Left lung (tissue), 4 donors: ENCODE measurements at regions not wholly inside any gene's neighbourhood (a gene's known extent, or its start where the extent isn't known, plus 50 kb on each side); places are given as distances from the start of the nearest gene placed in this dataset.

Experiments used
- ATAC-seq: fragments of 200-7000 bp; cut with Tn5 transposase; one replicate; pipeline ENCODE4 v1.9.1; 2020; ENCODE audit warnings: moderate library complexity
- DNase-seq, 4 donors: peaks; one replicate each; pipeline ENCODE4 v3.0.0-alpha.2; 2013 to 2020
- H3K27ac ChIP-seq, 2 donors: fragments of 200-600 bp; sonication (generic) in 1 of 2; one replicate each; pipeline versions ENCODE4 v1.5.0 to v1.8.0; 2020 to 2021
- H3K27me3 ChIP-seq, 2 donors: fragments of 200-600 bp; sonication (generic) in 1 of 2; one replicate each; pipeline versions ENCODE4 v1.5.0 to v1.8.0; 2020 to 2021
- H3K36me3 ChIP-seq, 2 donors: fragments of 200-600 bp; sonication (generic) in 1 of 2; one replicate each; pipeline versions ENCODE4 v1.5.0 to v1.8.0; 2020 to 2021
- H3K4me1 ChIP-seq, 2 donors: fragments of 200-600 bp; one replicate each; pipeline ENCODE4 v1.8.0; 2021
- H3K4me3 ChIP-seq, 2 donors: fragments of 200-600 bp; sonication (generic) in 1 of 2; one replicate each; pipeline versions ENCODE4 v1.5.0 to v1.8.0; 2020 to 2021; ENCODE audit warnings: mild to moderate bottlenecking in 1 of 2
- H3K9me3 ChIP-seq, 2 donors: fragments of 200-600 bp; sonication (generic) in 1 of 2; one replicate each; pipeline versions ENCODE4 v1.5.0 to v1.8.0; 2020 to 2021
- intact Hi-C, 2 donors: fragments of 100-400 bp; cut with DNase I; formaldehyde crosslinking; loops; one replicate each; pipeline versions ENCODE4 v1.11.2 to v1.14.2; 2022
- TF ChIP-seq, protein P1 (sequence below), 2 donors: fragments of 200-600 bp; sonication (generic) in 1 of 2; IDR thresholded peaks; one replicate each; pipeline versions ENCODE4 v1.5.0 to v1.8.0; 2021; ENCODE audit warnings: antibody characterized with exemption in 2 of 2
- donor health status: DM: no; HTN: yes; CAD: no.
- donor health status: DM: no; HTN: no; CAD: no.

DNA sequence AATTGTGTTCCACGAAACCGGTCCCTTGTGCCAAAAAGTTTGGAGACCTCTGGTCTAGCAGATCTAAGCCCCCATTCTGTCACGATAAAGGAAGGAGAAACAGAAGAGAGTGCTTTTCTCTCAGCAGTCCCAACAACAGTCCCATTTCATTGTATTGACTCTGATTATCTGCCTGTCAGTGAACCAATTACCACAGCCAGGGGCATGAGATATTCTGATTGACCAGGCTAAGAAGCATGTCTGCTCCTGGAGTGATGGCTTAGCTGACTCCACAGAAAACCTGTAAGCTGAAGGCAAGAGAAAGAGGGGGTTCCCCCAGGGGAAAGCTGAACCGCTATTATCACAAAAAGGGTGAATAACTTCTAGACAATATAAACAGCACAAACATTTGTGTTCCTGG lies 765.4 kb downstream of the SORCS1 start:
- Histone ChIP-seq H3K36me3 (no peaks in the 10 kb centered on the region), H3K27me3 (no peaks in the 10 kb centered on the region), H3K4me1 (no peaks in the 10 kb centered on the region), H3K27ac (no peak overlapping the region), H3K9me3 (no peaks in the 10 kb centered on the region), H3K4me3 (no peak overlapping the region)
- intact Hi-C loops: no loop called here
- ATAC-seq: no peak
- no peak for DNase-seq
- TF ChIP-seq, protein P1, sequence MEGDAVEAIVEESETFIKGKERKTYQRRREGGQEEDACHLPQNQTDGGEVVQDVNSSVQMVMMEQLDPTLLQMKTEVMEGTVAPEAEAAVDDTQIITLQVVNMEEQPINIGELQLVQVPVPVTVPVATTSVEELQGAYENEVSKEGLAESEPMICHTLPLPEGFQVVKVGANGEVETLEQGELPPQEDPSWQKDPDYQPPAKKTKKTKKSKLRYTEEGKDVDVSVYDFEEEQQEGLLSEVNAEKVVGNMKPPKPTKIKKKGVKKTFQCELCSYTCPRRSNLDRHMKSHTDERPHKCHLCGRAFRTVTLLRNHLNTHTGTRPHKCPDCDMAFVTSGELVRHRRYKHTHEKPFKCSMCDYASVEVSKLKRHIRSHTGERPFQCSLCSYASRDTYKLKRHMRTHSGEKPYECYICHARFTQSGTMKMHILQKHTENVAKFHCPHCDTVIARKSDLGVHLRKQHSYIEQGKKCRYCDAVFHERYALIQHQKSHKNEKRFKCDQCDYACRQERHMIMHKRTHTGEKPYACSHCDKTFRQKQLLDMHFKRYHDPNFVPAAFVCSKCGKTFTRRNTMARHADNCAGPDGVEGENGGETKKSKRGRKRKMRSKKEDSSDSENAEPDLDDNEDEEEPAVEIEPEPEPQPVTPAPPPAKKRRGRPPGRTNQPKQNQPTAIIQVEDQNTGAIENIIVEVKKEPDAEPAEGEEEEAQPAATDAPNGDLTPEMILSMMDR (IDR thresholded peaks at IDR 0.05): no peak

DNA sequence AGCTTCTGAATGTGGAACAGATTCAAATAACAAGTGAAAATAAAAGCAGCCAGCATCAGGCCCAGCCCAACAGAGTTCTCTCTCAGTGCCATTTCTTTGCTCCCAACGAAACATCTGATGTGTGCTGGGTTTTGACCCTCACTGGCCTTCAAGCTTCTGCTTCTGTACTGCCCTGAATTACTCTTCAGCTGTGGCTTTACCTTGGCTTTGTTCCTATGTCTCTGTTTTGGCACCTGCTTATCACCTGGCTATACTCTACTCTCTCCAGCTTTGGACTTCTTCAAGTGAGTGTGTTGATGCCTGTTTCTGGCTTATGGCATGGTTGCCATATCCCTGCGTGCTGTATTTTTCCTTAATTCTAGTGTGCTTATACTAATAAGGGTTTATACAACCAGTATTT lies 768.3 kb downstream of the SORCS1 start:
- DNase-seq (no peak), ATAC-seq (no peak)
- no peaks in the 10 kb centered on the region for H3K9me3 ChIP-seq
- no peak overlapping the region for H3K27ac ChIP-seq
- H3K27me3 ChIP-seq: no peaks in the 10 kb centered on the region
- no peaks in the 10 kb centered on the region for H3K36me3 ChIP-seq
- TF ChIP-seq, protein P1 (IDR thresholded peaks at IDR 0.05): no peak
- no peaks in the 10 kb centered on the region for H3K4me1 ChIP-seq
- intact Hi-C loops: no loop called here
- H3K4me3 ChIP-seq: no peak overlapping the region

DNA sequence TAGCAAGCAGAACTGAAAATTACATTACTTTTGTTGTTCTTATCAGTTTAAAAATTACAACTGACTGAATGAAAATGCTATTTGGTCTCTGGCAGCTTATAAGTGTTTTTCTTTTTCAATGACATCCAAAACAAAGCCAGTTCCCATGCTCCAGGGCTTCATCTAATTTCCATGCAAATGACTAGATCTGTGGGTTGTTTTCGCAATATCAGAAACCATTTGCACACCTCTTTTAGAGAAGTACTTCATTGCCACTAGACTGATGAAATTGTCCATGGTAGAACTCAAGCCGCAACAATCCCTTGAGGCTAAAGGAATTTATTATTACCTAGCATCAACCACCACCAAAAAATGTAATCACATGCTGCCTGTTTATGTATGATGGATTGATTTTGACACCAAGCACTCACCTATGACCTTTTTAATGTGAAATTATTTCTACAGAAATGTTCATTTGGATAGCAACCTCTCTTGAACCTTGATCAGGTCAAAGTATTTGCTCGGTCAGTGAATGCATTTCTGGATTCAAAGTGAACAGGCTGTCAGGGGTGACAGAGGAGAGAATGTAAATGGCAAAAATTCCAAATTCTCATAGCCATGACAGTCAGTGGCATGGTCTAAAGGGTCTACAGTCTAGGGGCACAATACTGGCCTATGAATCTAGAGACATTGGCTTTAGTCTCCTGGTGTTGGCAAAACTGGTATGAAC lies 769.3 kb downstream of the SORCS1 start:
- Histone ChIP-seq H3K36me3 (no peaks in the 10 kb centered on the region), H3K4me1 (no peaks in the 10 kb centered on the region), H3K27ac (no peak overlapping the region), H3K4me3 (no peak overlapping the region), H3K9me3 (no peaks in the 10 kb centered on the region), H3K27me3 (no peaks in the 10 kb centered on the region)
- TF ChIP-seq, protein P1 (IDR thresholded peaks at IDR 0.05): no peak
- DNase-seq: no peak
- intact Hi-C loops: no loop called here
- no peak for ATAC-seq

DNA sequence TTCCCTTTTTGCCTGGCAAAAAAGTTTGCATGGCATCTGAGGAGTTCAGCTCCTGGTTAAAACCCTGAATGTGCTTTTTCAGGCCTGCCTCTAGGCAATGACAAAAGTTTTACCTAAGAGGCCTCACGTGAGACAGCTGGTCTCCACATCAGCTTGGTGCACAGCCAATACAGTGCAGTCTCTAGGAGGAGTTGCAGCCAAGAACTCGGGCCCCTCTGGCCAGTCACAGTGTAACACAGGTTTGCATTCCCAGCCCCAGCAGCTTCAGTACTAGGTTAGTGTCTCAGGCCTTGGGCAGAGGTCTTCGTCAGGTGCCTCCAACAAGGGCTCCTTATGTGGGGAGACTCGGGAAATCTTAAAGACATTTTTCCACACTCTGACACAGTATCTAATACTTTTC lies 771.7 kb downstream of the SORCS1 start:
- ATAC-seq (no peak), DNase-seq (no peak)
- H3K4me3 ChIP-seq: no peak overlapping the region
- H3K27me3 ChIP-seq: no peaks in the 10 kb centered on the region
- intact Hi-C loops: no loop called here
- H3K36me3 ChIP-seq: no peaks in the 10 kb centered on the region
- no peaks in the 10 kb centered on the region for H3K9me3 ChIP-seq
- TF ChIP-seq, protein P1 (IDR thresholded peaks at IDR 0.05): no peak
- H3K4me1 ChIP-seq: no peaks in the 10 kb centered on the region
- H3K27ac ChIP-seq: no peak overlapping the region

DNA sequence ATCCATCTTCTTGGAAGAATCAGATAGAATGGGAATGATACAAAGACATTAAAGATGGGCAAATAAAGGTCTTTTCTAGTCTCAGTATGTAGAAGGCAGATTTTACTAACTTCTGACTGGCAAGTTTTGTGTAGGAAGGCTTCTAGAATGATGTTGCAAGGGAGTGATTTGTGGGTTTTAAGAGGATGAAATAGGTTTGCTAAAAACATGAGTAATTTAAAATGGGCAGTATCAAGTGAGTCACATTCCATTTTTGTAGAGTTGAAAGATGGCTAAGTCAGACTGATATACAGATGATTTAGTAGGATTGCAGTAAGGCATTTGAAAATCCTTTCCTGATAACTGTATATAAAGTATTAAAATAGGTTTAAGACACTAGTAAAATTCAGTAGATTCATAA lies 777.4 kb downstream of the SORCS1 start:
- no peak for DNase-seq
- TF ChIP-seq, protein P1 (IDR thresholded peaks at IDR 0.05): no peak
- no peaks in the 10 kb centered on the region for H3K36me3 ChIP-seq
- H3K4me1 ChIP-seq: no peaks in the 10 kb centered on the region
- H3K4me3 ChIP-seq: no peak overlapping the region
- no peak overlapping the region for H3K27ac ChIP-seq
- intact Hi-C loops: no loop called here
- peaks cover 0 to 2% of the 10 kb centered on the region in 2 donors for H3K9me3 ChIP-seq
- no peak for ATAC-seq
- H3K27me3 ChIP-seq: no peaks in the 10 kb centered on the region
